Smooth muscle cell (in vitro differentiated cells): ENCODE measurements at regions not wholly inside any gene's neighbourhood (a gene's known extent, or its start where the extent isn't known, plus 50 kb on each side); places are given as distances from the start of the nearest gene placed in this dataset.

Experiments
- DNase-seq: peaks from one replicate; lab custom pipeline; 2025; ENCODE audit not compliant: unreplicated experiment; lab: John Stamatoyannopoulos, UW
- H2AFZ ChIP-seq: fragments of 200-600 bp; sonication (generic); 2 replicates; pipeline ENCODE4 v1.6.0; 2016; ENCODE audit warnings: antibody characterized with exemption, low read depth, mild to moderate bottlenecking
- H3F3A ChIP-seq: fragments of 200-600 bp; sonication (generic); 2 replicates; pipeline ENCODE4 v1.6.0; 2017; ENCODE audit warnings: antibody characterized with exemption, low read depth
- H3K27ac ChIP-seq: fragments of 200-600 bp; sonication (generic); 2 replicates; pipeline ENCODE4 v1.5.1; 2016; ENCODE audit warnings: low read depth, mild to moderate bottlenecking
- H3K27me3 ChIP-seq: fragments of 200-600 bp; sonication (generic); 2 replicates; pipeline ENCODE4 v1.6.1; 2016; ENCODE audit warnings: low read depth, mild to moderate bottlenecking
- H3K36me3 ChIP-seq: fragments of 200-600 bp; sonication (generic); 2 replicates; pipeline ENCODE4 v1.5.1; 2016; ENCODE audit warnings: low read depth
- H3K4me1 ChIP-seq: fragments of 200-600 bp; sonication (generic); 2 replicates; pipeline ENCODE4 v1.5.1; 2016; ENCODE audit warnings: low read depth
- H3K4me2 ChIP-seq: fragments of 200-600 bp; sonication (generic); 2 replicates; pipeline ENCODE4 v1.6.0; 2016; ENCODE audit warnings: mild to moderate bottlenecking
- H3K4me3 ChIP-seq: fragments of 200-600 bp; sonication (generic); 2 replicates; pipeline ENCODE4 v1.5.1; 2016; ENCODE audit warnings: mild to moderate bottlenecking
- H3K79me2 ChIP-seq: fragments of 200-600 bp; sonication (generic); 2 replicates; pipeline ENCODE4 v1.6.0; 2016; ENCODE audit warnings: low read depth, mild to moderate bottlenecking
- H3K9ac ChIP-seq: fragments of 200-600 bp; sonication (generic); 2 replicates; pipeline ENCODE4 v1.6.0; 2016; ENCODE audit warnings: low read depth
- H3K9me3 ChIP-seq: fragments of 200-600 bp; sonication (generic); replicated peaks from 2 replicates; pipeline ENCODE4 v1.5.1; 2016; ENCODE audit warnings: low read depth
- H4K20me1 ChIP-seq: fragments of 200-600 bp; sonication (generic); 2 replicates; pipeline ENCODE4 v1.6.0; 2016; ENCODE audit warnings: low read depth
- CTCF ChIP-seq: fragments of 200-600 bp; sonication (generic); IDR thresholded peaks from 2 replicates; pipeline ENCODE4 v1.5.1; 2017; ENCODE audit warnings: borderline replicate concordance, mild to moderate bottlenecking, antibody characterized with exemption; ENCODE audit not compliant: insufficient read depth, poor library complexity, severe bottlenecking
- WGBS: methylation state at CpG from one replicate; pipeline ENCODE4 v1.1.7; 2016; ENCODE audit warnings: low lambda C conversion rate; 5-methylcytosine and 5-hydroxymethylcytosine counted together

GRCh38 chr10:44539178-44539577 is 154.3 kb upstream of the CXCL12 start:
- H3F3A ChIP-seq = no peaks in the 10 kb centered on the region
- H3K9ac ChIP-seq = no peak overlapping the region
- H3K9me3 ChIP-seq = no peaks in the 10 kb centered on the region
- no peaks in the 10 kb centered on the region for H3K4me1 ChIP-seq
- no peaks in the 10 kb centered on the region for H4K20me1 ChIP-seq
- H3K4me2 ChIP-seq = no peak overlapping the region
- H3K36me3 ChIP-seq = no peaks in the 10 kb centered on the region
- no peak overlapping the region for H2AFZ ChIP-seq
- no peak for TF ChIP-seq CTCF
- 90% methylated on average over 3 of the region's 3 CpGs for WGBS
- H3K79me2 ChIP-seq = no peaks in the 10 kb centered on the region
- H3K27me3 ChIP-seq = no peaks in the 10 kb centered on the region
- DNase-seq = no peak
- no peak overlapping the region for H3K4me3 ChIP-seq
- H3K27ac ChIP-seq = no peak overlapping the region

DNA sequence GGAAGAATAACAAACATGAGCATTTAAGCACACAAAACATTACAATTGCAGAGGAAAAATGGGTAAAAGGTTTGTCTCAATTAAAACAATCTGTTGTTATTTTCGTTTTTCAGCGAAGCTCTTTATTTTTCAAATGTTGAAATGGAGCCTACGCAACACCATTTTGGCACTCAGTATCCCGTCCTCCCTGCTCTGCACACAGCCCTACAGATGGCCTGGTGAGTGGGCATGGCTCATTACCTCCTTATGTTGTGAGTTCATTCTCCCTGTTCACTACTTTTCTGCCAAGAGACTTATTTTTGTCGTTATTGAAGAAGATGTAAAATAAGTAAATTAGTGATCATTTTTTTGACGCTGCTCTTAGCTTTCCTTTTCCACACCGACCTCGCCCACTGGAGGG is 167.8 kb upstream of the CXCL12 start:
- Histone ChIP-seq H3K27me3 (no peaks in the 10 kb centered on the region), H3K4me3 (no peak overlapping the region), H3K4me2 (no peak overlapping the region), H2AFZ (no peak overlapping the region), H3K27ac (no peak overlapping the region), H3F3A (no peaks in the 10 kb centered on the region), H4K20me1 (no peaks in the 10 kb centered on the region), H3K9me3 (peaks cover 5% of the 10 kb centered on the region), H3K79me2 (no peaks in the 10 kb centered on the region), H3K4me1 (no peaks in the 10 kb centered on the region), H3K9ac (no peak overlapping the region), H3K36me3 (no peaks in the 10 kb centered on the region)
- no peak for TF ChIP-seq CTCF
- 86% methylated on average over 8 of the region's 8 CpGs for WGBS
- DNase-seq = no peak

- Histone ChIP-seq H3K4me2 (no peak overlapping the region), H3K27me3 (peaks cover 4% of the 10 kb centered on the region), H3K36me3 (no peaks in the 10 kb centered on the region), H4K20me1 (no peaks in the 10 kb centered on the region), H2AFZ (no peak overlapping the region), H3K9me3 (no peaks in the 10 kb centered on the region), H3K27ac (no peak overlapping the region), H3K9ac (no peak overlapping the region), H3F3A (no peaks in the 10 kb centered on the region), H3K79me2 (no peaks in the 10 kb centered on the region), H3K4me1 (no peaks in the 10 kb centered on the region), H3K4me3 (no peak overlapping the region)
- TF ChIP-seq CTCF = no peak
- no peak for DNase-seq
- WGBS = 96% methylated on average over 7 of the region's 7 CpGs
Measured at GRCh38 chr10:44557596-44558191, 172.8 kb upstream of the CXCL12 start.

DNA sequence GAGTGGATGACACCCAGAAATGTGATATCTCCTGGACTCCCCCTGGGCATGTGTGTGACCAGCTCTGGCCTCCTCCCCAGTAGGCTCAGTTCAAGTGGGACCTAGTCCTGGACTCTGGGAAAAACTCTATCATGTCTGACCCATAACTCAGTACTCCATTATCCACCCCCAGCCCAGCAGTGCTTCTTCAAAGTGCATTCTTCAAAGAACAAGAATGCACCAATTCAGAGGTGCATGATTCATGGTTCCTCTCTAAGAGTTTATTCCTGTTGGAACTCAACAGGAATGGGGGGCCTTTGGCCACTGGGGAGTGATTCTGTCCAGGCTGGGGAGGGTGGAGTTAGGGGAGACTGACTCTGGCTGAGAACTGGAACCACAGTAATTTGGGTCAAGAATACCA is 173.6 kb upstream of the CXCL12 start:
- H3K27me3 ChIP-seq = peaks cover 4% of the 10 kb centered on the region
- H3F3A ChIP-seq = no peaks in the 10 kb centered on the region
- no peaks in the 10 kb centered on the region for H3K79me2 ChIP-seq
- H3K27ac ChIP-seq = no peak overlapping the region
- no peak for TF ChIP-seq CTCF
- H3K9ac ChIP-seq = no peak overlapping the region
- H4K20me1 ChIP-seq = no peaks in the 10 kb centered on the region
- no peak overlapping the region for H3K4me2 ChIP-seq
- H3K36me3 ChIP-seq = no peaks in the 10 kb centered on the region
- H3K9me3 ChIP-seq = no peaks in the 10 kb centered on the region
- H2AFZ ChIP-seq = no peak overlapping the region
- H3K4me1 ChIP-seq = no peaks in the 10 kb centered on the region
- no peak overlapping the region for H3K4me3 ChIP-seq
- no peak for DNase-seq
